IMR-90 (cell line): ENCODE measurements at regions not wholly inside any gene's neighbourhood (a gene's known extent, or its start where the extent isn't known, plus 50 kb on each side); places are given as distances from the start of the nearest gene placed in this dataset.

Experiments used
- CTCF ChIP-seq: conservative IDR thresholded peaks from 2 replicates; pipeline ENCODE4 v1.5.1; 2012; ENCODE audit warnings: mild to moderate bottlenecking, low read depth, low read length, improper control_type of control experiment
- FOS ChIP-seq: fragments of 150-350 bp; IDR thresholded peaks from 2 replicates; pipeline ENCODE4 v1.6.1; 2016; ENCODE audit warnings: low read depth, low read length
- POLR2A ChIP-seq: IDR thresholded peaks from 2 replicates; pipeline ENCODE4 v1.6.1; 2012; ENCODE audit warnings: mild to moderate bottlenecking, low read depth, low read length
- RAD21 ChIP-seq: IDR thresholded peaks from 2 replicates; pipeline ENCODE4 v1.6.1; 2012; ENCODE audit warnings: low read length, improper control_type of control experiment
- RCOR1 ChIP-seq: IDR thresholded peaks from 2 replicates; pipeline ENCODE4 v1.6.1; 2012; ENCODE audit warnings: mild to moderate bottlenecking, low read length, improper control_type of control experiment; ENCODE audit not compliant: insufficient replicate concordance
- TF ChIP-seq, protein P1 (sequence below): fragments of 150-350 bp; IDR thresholded peaks from 2 replicates; pipeline ENCODE4 v1.6.1; 2017; ENCODE audit warnings: mild to moderate bottlenecking, antibody characterized with exemption, low read length, low read depth

DNA sequence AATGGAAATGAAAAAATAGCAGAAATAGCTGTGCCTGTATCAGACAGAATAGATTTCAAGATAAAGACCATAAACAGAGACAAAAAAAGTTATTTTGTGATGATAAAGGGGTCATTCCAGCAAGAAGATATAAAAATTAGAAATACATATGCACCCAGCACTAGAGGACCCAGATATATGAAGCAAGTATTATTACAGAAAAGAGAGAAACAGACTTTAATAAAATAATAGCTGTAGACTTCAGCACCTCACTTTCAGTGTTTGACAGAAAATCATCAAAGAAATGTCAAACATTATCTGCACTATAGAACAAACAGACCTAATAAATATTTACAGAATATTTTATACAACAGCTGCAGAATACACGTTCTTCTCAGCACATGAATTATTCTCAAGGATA, 783.7 kb downstream of the PLOD2 start:
- TF ChIP-seq POLR2A (no peak), CTCF (no peak), RCOR1 (no peak), FOS (no peak), RAD21 (no peak)
- TF ChIP-seq, protein P1, sequence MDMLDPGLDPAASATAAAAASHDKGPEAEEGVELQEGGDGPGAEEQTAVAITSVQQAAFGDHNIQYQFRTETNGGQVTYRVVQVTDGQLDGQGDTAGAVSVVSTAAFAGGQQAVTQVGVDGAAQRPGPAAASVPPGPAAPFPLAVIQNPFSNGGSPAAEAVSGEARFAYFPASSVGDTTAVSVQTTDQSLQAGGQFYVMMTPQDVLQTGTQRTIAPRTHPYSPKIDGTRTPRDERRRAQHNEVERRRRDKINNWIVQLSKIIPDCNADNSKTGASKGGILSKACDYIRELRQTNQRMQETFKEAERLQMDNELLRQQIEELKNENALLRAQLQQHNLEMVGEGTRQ: no peak
